Skeletal muscle tissue (tissue), 3 donors: ENCODE measurements at regions not wholly inside any gene's neighbourhood (a gene's known extent, or its start where the extent isn't known, plus 50 kb on each side); places are given as distances from the start of the nearest gene placed in this dataset.

Experiments used
- H3K27ac ChIP-seq: one replicate; pipeline ENCODE4 v1.7.0; 2013; ENCODE audit warnings: mild to moderate bottlenecking, low read depth, low read length, inconsistent platforms
- H3K27me3 ChIP-seq, 3 donors: one replicate each; pipeline ENCODE4 v1.7.0; 2013; ENCODE audit warnings: low read length in 3 of 3; ENCODE audit not compliant: control insufficient read depth in 3 of 3, insufficient read depth in 3 of 3
- H3K36me3 ChIP-seq, 3 donors: one replicate each; pipeline ENCODE4 v1.7.0; 2013; ENCODE audit warnings: low read length in 3 of 3; ENCODE audit not compliant: control insufficient read depth in 3 of 3, insufficient read depth in 3 of 3
- H3K4me1 ChIP-seq, 3 donors: one replicate each; pipeline ENCODE4 v1.7.0; 2013; ENCODE audit warnings: low read length in 3 of 3, mild to moderate bottlenecking in 3 of 3; ENCODE audit not compliant: control insufficient read depth in 3 of 3, insufficient read depth in 3 of 3
- H3K4me3 ChIP-seq, 3 donors: one replicate each; pipeline ENCODE4 v1.7.0; 2013; ENCODE audit warnings: low read length in 3 of 3
- H3K9ac ChIP-seq, 3 donors: one replicate each; pipeline ENCODE4 v1.7.0; 2013; ENCODE audit warnings: low read length in 3 of 3, mild to moderate bottlenecking in 3 of 3, moderate library complexity in 2 of 3, low read depth in 1 of 3
- H3K9me3 ChIP-seq, 3 donors: one replicate each; pipeline ENCODE4 v1.7.0; 2013; ENCODE audit warnings: low read length in 3 of 3; ENCODE audit not compliant: control insufficient read depth in 3 of 3
- donor health status: Osteomylitis.

DNA sequence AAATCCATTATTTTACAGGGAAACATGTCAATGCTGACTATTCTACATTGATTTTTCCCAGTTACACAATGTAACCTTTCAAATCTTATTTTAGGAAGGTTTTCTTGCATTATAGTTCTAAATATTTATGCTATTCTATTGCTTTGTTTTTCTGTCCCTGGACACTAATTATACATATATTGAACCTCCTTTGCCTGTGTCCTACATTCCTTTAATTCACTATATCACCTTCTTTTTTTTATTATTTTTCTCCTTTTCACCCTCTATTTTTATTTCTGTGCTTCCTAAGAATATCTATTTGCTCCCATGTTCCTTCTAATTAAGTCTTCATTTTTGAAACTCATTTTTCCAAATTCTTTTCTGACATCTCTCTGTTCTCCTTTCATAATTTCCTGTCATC lies 259.2 kb downstream of the TJP1 start:
- Histone ChIP-seq H3K27me3 (peaks cover 11 to 15% (median 12%) of the 10 kb centered on the region in 3 donors), H3K4me3 (no peak overlapping the region), H3K27ac (no peak overlapping the region), H3K4me1 (no peaks in the 10 kb centered on the region), H3K9ac (no peak overlapping the region), H3K9me3 (no peaks in the 10 kb centered on the region), H3K36me3 (no peaks in the 10 kb centered on the region)

DNA sequence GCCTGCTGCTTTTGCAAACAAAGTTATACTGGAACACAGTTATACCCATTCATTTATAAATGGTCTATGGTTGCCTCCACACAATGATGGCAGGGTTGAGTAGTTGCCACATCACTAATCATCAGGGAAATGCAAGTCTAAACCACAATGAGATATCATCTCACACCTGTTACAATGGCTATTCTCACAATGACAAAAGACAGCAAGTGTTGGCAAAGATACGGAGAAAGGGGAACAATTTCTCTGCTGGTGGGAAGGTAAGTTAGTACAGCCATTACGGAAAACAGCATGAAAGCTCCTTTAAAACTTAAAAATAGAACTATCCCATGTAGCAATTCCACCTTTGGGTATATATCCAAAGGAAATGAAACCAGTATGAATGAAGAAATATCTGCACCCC lies 261.4 kb downstream of the TJP1 start:
- Histone ChIP-seq H3K4me3 (no peak overlapping the region), H3K27me3 (peaks cover 0 to 4% (median 2%) of the 10 kb centered on the region in 3 donors), H3K9ac (no peak overlapping the region), H3K36me3 (no peaks in the 10 kb centered on the region), H3K9me3 (no peaks in the 10 kb centered on the region), H3K27ac (no peak overlapping the region), H3K4me1 (no peaks in the 10 kb centered on the region)

DNA sequence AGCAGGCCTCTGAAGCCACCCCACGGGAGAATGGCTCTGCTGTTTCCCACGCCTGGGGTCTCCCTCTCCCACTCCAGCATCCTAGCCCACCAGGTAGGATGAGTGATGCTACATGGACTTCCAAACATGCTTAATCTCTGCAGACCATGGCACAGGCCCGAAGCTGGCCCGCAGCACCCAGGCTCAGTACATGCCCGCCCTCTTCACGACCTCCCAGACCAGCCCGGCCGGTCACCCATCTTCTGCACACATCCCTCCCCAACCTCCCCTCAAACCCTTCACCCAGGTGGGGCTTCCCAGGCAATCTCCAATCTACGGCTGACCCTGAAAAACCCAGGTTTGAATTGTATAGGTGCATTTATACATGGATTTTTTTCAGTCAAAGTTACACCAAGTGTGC lies 264.0 kb downstream of the TJP1 start:
- H3K27ac ChIP-seq: no peak overlapping the region
- no peak overlapping the region for H3K9ac ChIP-seq

DNA sequence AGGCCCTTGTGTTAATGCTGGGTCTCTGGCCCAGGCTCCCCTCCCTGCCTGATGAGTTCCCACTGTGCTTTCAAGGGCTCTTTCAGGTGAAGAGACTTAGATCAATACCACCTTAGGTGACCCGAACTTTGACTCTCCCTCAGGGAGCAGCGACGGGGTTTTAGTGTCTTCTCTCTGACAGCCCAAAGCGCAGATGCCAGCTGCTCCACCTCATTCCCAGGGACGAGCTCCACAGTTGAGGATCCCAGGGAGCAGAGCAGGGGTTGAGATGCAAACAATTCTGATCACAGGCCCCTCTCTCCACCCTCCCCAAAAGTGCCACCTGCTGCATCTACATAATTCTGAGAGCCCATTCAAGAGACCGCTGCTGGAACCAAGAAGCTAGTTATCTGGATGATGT lies 265.1 kb downstream of the TJP1 start:
- no peaks in the 10 kb centered on the region for H3K4me1 ChIP-seq
- no peak overlapping the region for H3K4me3 ChIP-seq
- no peak overlapping the region for H3K27ac ChIP-seq
- peaks cover 0 to 4% (median 2%) of the 10 kb centered on the region in 3 donors for H3K27me3 ChIP-seq
- no peak overlapping the region for H3K9ac ChIP-seq
- H3K36me3 ChIP-seq: no peaks in the 10 kb centered on the region
- H3K9me3 ChIP-seq: peaks cover 0 to 4% (median 0%) of the 10 kb centered on the region in 3 donors

More for the DNA sequence above, 264.0 kb downstream of the TJP1 start:
- Histone ChIP-seq H3K27me3 (peaks cover 0 to 4% (median 2%) of the 10 kb centered on the region in 3 donors), H3K4me3 (no peak overlapping the region), H3K9me3 (peaks cover 0 to 4% (median 0%) of the 10 kb centered on the region in 3 donors), H3K4me1 (no peaks in the 10 kb centered on the region), H3K36me3 (no peaks in the 10 kb centered on the region)

DNA sequence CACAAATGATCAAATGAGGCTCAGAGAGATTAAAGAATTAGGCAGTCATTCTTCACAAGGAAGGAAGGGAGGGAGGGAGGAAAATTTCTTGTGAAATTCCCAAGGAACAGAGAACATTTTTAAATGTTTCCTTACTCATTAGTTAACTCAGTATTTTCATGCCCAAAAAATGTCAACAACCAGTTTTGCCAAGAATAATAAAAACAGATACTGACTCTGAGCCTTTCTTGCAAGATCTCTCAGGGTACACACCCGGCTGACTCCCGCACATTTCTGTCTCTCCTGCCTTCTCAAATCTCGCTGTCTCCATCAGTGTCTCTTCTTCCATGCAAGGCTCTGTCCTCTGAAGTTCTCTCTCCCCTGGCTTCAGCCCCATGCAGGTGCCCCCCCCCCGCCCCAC lies 265.9 kb downstream of the TJP1 start:
- Histone ChIP-seq H3K36me3 (no peaks in the 10 kb centered on the region), H3K9me3 (peaks cover 0 to 4% (median 0%) of the 10 kb centered on the region in 3 donors), H3K27me3 (peaks cover 0 to 4% (median 2%) of the 10 kb centered on the region in 3 donors), H3K4me1 (no peaks in the 10 kb centered on the region), H3K27ac (no peak overlapping the region), H3K9ac (no peak overlapping the region), H3K4me3 (no peak overlapping the region)

DNA sequence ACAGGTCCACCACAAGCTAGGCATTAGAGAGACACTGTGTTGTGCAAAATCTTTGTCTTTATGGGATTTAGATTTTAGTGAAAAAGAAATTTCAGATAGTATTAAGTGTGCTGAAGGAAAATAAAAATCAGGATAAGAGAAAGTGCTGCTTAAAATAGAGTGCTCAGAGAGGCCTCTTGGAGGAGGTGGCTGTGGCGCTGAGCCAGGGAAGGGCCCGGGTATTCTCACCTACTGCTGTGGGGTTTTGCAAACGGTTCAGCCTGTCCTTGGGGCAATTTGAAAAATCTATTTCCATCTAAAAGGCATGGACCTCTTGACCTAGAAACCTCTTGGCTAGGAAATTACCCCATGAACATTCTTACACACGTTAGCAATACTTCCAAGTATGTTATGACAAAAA lies 267.7 kb downstream of the TJP1 start:
- no peak overlapping the region for H3K27ac ChIP-seq
- H3K9ac ChIP-seq: no peak overlapping the region
- H3K4me3 ChIP-seq: no peak overlapping the region
- peaks cover 0 to 4% (median 0%) of the 10 kb centered on the region in 3 donors for H3K9me3 ChIP-seq
- peaks cover 0 to 2% (median 2%) of the 10 kb centered on the region in 3 donors for H3K27me3 ChIP-seq
- H3K36me3 ChIP-seq: no peaks in the 10 kb centered on the region
- H3K4me1 ChIP-seq: no peaks in the 10 kb centered on the region

DNA sequence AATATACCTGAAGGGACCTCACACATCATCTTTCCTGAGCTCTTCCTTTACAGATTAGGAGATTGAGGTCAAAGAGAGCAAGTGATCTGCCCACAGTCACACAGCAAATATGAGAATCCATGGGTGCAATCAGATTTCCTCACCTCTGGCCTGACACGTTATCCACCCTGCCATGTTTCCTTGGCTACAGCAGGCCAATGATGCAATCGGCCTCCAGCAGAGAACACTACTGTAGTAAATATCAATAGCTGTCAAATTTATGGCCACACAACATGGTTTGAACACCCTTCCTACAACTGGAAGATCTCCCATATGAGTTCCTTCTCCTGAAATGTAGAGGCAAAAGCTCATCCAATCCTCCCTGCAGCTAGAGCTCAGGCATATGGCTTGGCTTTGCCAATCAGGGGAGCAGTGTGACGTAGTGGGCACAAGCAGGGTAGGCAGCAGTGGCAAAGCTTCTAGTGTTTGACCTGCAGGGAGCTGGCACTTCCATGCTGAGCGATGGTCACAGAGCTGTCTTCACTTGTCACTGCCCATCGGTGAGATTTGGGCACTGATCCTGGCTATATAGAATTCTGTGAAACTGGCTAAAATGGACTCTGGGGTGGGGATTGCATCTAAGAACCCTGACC lies 271.3 kb downstream of the TJP1 start:
- no peak overlapping the region for H3K4me3 ChIP-seq
- no peaks in the 10 kb centered on the region for H3K36me3 ChIP-seq
- peaks cover 0 to 4% (median 4%) of the 10 kb centered on the region in 3 donors for H3K9me3 ChIP-seq
- H3K4me1 ChIP-seq: no peaks in the 10 kb centered on the region
- H3K9ac ChIP-seq: no peak overlapping the region
- H3K27me3 ChIP-seq: peaks cover 0 to 2% (median 0%) of the 10 kb centered on the region in 3 donors
- H3K27ac ChIP-seq: no peak overlapping the region

DNA sequence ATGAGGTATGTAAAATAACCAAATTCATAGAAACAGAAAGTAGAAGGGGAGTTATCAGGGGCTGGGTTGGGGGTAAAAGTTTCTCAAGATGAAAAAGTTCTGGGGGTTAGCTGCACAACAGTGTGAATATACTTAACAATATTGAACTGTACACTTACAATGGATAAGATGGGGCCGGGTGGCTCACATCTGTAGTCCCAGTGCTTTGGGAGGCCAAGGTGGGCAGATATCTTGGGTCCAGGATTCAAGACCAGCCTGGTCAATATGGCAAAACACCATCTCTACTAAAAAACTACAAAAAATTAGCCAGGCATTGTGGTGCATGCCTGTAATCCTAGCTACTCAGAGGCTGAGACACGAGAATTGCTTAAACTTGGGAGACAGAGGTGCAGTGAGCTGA lies 274.3 kb downstream of the TJP1 start:
- H3K27ac ChIP-seq: no peak overlapping the region
- H3K4me3 ChIP-seq: no peak overlapping the region

DNA sequence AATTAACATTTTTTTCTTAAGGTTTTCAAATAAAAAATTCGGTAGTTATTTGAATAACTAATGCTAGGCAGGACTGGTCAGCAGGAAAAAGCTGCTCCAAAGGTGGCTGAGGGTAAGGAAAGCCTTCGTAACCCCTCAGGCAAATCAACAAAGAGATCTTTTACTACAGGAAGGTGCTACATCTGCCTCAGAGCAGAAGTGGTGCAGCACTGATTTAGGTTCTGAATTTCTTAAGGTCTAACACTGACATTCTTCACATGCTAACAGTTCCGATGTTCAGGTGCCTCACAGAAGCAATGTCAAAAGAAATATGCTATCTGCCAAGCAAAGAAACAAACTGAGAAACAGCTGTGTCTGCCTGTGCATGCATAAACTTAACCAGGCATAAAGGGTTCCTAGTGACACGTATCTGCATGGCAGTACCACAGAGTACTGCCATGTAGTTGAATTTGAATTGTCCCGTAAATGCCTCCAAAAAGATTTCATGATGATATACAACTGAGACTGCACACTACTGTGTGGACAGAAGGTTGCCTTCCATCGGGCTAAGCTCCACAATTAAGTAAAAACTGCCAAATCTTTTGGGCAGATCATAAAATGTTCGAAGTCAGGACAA lies 275.0 kb upstream of the NSMCE3 start:
- peaks cover 0 to under 1% (median 0%) of the 10 kb centered on the region in 3 donors for H3K27me3 ChIP-seq
- H3K9ac ChIP-seq: no peak overlapping the region
- no peaks in the 10 kb centered on the region for H3K4me1 ChIP-seq
- H3K27ac ChIP-seq: no peak overlapping the region
- H3K36me3 ChIP-seq: no peaks in the 10 kb centered on the region
- H3K9me3 ChIP-seq: peaks cover 0 to 8% (median 0%) of the 10 kb centered on the region in 3 donors
- H3K4me3 ChIP-seq: no peak overlapping the region

More for the DNA sequence above, 274.3 kb downstream of the TJP1 start:
- H3K9me3 ChIP-seq: peaks cover 0 to 8% (median 0%) of the 10 kb centered on the region in 3 donors
- no peaks in the 10 kb centered on the region for H3K4me1 ChIP-seq
- H3K9ac ChIP-seq: no peak overlapping the region
- no peaks in the 10 kb centered on the region for H3K27me3 ChIP-seq
- no peaks in the 10 kb centered on the region for H3K36me3 ChIP-seq

DNA sequence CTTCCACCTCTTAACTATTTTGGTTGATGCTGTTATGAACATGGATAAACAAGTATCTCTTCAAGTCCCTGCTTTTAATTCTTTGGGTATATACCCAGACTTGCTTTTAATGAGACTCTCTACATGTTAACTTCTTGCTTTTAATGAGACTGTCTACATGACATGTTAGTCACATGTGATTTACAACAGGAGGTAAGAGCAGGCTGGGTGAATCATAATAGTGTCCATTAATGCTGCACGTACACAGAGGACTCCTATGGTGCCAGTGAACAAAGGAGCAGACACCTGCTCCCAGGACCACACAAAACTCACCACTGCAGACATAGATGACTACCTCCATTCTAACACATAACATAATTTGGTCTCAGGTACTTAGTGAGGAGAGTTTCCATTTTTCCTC lies 273.4 kb upstream of the NSMCE3 start:
- Histone ChIP-seq H3K27ac (no peak overlapping the region), H3K36me3 (no peaks in the 10 kb centered on the region), H3K9ac (no peak overlapping the region), H3K4me1 (no peaks in the 10 kb centered on the region), H3K27me3 (peaks cover 0 to 4% (median 0%) of the 10 kb centered on the region in 3 donors), H3K4me3 (no peak overlapping the region), H3K9me3 (peaks cover 0 to 8% (median 0%) of the 10 kb centered on the region in 3 donors)
